GM19328 (cell line): ENCODE measurements at regions not wholly inside any gene's neighbourhood (a gene's known extent, or its start where the extent isn't known, plus 50 kb on each side); places are given as distances from the start of the nearest gene placed in this dataset.

Experiments used
- ATAC-seq: cut with Tn5 transposase; IDR thresholded peaks from one replicate; pipeline ENCODE4 v1.9.1; 2021; ENCODE audit warnings: mild to moderate bottlenecking, moderate library complexity; ENCODE audit not compliant: unreplicated experiment

GRCh38 chr5:3883040-3883439, 287.4 kb downstream of the IRX1 start:
- no peak for ATAC-seq

DNA sequence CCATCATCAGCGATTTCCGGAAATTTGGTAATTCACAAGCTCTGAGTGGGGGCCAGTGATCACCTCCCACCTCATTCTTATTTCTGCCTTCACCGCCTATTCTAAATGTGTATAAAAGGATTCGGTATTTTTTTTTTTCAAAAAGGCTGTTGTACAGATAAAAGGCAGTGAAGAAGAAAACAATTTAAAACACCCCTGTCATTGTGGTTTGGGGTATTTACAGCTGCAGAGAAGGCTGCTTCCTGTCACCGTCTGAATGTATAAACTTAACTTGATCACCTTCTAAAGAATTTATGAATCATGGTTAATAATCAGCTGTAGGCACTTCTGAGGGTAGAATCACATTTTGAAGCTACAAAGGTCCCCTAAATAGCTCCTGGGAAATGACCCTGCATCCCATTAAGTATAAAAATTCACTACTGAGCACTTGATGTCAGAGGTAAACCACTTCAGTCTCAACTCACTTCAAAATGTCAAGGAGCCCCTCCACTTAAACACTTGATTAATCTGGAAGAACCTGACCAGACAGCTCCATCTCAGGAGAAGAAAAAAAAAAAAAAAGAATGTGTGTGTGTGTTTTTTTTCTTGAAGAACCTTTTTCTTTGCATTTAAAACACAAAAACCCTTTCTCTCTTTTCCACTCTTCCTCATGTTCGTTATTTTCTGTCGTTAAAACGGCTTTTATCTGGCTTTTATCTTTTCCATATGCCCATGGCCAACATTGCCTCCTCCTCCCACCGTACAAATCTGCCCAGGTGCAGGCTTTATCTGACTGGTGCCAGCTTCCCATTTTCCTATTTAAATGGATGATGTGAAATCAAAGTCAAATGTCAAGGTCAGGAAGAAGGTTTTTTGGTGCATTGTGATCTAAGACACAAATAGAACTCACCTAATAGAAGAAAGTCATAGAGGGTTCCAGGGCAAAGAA, 291.2 kb downstream of the IRX1 start:
- no peak for ATAC-seq

- no peak for ATAC-seq
Measured at GRCh38 chr5:3888310-3888709, 292.7 kb downstream of the IRX1 start.

GRCh38 chr5:3889412-3890142, 293.9 kb downstream of the IRX1 start:
- no peak for ATAC-seq

DNA sequence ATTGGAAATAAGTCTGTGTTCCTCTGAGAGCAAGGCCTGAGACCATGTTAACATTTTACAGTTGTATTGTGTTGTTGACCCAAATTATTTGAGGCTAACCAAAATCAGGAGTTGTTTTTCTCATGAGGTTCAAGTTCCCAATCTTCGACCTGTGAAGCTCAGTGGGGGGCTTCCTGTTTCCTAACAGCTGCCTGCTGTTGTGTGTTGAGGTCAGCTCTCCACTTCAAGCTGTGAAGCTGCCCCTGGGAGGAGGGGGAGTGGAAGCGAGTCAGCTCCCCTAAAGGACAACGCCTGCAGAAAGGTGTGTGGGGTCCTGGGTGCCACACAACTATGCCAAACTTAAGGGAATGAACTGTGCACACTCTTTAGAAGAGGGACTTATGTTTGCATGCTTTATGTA, 295.5 kb downstream of the IRX1 start:
- no peak for ATAC-seq

DNA sequence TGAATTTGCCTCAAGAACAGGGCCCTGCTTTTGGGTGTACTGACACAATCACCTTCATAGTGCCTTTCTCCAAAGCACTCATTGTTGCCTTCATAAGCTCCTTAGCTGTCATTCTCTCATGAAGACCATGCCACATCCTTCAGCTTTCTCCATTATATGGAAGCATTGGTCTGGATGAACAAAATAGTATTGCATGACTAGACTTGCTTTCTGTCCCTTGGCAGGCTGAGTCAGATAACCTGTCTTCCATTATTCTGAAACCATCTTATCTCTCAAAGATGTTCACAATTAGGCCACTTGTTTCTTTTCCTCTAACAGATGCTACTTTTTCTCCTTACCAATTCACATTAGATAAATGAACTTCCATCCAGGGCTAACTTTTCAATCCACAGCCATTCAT, 297.9 kb downstream of the IRX1 start:
- no peak for ATAC-seq

- no peak for ATAC-seq
Measured at GRCh38 chr5:3893975-3894374, 298.3 kb downstream of the IRX1 start.

DNA sequence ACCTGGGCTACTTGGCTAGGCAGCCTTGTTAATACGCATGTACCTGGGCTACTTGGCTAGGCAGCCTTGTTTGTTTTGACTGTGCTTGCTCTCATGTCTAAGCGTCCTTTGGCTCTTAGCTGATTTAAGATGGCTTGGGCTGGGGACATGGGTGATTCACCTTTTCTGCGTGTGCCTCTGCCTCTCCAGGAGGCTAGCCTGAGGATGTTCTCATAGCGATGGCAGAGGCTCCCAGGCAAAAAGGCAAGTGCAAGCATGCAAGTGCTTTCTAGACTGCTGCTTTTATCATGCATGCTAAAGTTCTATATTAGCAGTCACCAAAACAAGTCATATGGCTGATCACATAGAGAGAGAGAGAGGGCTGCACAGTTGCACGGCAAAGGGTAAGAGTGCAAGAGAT, 300.5 kb downstream of the IRX1 start:
- ATAC-seq: no peak

- ATAC-seq: no peak
Measured at GRCh38 chr5:3899093-3899492, 303.5 kb downstream of the IRX1 start.

GRCh38 chr5:3904584-3904983, 309.0 kb downstream of the IRX1 start:
- ATAC-seq: no peak

DNA sequence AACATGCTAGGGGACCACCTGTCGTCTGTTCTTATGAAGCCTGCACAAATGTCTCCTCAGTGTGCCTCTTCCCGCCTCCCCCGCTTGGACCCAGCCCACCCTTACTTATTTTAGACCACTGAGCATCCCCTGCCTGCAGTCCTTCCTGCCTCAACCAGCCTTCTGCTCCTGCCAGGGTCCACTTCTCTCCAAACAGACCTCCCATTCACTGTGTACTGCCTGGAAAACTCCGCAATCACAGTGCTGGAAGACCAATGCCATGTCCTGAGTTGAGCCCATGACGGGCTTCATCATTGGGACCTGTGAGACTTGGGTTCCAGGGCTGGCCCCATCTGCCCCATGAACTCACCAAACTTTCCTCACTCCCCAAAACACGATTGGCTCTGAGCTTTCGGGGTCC, 309.4 kb downstream of the IRX1 start:
- no peak for ATAC-seq

- no peak for ATAC-seq
Measured at GRCh38 chr5:3905521-3905920, 309.9 kb downstream of the IRX1 start.

DNA sequence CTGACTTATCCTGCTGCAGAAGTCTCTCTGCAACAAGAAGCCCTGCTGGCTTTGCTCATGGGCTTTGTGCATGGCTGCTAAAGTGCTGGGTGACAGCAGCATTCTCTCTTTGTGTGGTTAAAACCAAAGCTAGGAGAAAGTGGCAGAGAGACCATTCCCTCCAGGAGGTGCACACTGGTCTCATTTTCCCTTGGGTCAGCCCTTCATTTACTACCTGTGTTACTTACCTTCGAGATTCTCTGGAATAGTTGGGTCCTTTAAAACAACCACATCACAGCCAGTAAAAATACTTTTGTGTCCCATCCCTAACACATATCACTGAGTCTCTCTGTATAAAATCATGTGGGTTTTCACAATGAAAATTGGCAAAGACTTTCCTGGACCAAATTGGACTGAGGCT, 315.5 kb downstream of the IRX1 start:
- no peak for ATAC-seq

- no peak for ATAC-seq
Measured at GRCh38 chr5:3911773-3912172, 316.1 kb downstream of the IRX1 start.

DNA sequence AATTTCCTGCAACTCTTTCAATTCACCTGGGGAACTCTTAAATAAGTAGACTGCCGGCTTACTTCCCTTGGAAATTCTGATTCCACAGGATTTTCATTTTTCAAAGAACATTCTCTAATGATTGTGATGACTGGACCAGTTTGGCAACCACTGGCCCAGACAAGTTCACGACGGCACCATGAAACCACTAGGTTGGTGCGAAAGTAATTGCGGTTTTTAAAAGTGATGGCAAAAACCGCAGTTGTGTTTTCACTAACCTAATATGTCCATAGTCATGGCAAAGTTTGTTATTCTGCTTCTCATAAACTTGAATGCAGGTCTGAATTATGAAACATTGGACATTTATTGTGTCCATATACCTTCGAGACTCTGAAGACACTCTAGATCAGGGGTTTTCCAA, 317.2 kb downstream of the IRX1 start:
- no peak for ATAC-seq

GRCh38 chr5:3913279-3913678, 317.6 kb downstream of the IRX1 start:
- ATAC-seq: no peak

DNA sequence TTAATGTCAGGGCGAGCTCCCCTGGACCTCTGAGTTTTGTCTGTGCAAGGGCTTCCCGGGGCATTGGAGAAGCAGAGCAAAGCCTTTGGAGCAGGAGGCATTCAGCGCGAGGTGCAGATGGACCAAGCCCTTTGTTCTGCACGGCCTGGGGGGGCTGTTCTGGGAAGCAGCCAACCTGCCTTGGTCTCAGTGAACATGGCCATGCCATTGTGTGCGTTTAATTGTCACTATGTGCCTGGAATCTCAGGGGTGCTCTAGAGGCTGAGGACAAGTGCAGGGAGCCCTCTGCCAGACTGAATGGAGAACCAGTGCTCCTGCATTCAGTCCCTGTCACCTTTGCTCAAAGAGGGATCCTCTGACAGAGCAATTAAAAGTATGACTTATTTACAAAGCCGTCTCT, 329.4 kb downstream of the IRX1 start:
- no peak for ATAC-seq

DNA sequence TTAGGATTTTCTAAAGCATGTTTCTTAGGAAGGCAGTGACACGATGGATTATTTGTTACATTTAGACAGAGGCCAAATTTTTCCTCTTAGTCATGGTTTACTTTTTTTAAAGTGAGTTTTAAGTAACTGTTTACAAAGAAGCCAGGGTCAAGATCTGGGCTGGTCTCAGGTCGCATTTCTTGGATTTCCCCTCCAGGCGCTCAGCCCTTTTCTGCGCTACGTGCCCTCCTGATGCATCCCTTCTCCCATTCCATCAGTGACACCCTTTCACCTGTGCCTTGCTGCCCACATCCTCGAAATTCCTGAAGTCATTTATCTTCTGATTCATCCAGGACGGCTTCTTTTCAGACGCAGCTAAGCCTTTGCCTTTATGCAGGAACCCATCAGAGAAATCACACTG, 330.3 kb downstream of the IRX1 start:
- no peak for ATAC-seq

DNA sequence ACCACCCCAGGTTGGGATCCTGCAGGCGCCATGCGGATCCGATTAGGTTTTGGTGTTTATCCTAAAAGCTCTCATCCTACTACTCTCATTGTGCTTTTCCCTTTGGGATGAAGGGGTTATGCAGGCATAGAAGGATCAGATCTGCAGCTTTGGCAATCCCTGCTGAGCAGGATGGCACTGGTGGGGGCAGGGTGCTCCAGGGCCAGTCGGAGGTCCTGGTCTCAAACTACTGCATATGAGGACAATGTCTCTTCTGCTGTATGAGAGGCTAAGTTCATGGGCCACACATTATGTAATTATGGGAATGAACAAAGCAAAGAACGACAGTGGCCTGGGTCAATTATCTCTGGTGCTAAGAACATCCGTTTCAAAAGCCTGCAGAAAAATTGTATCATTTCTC, 334.2 kb downstream of the IRX1 start:
- ATAC-seq: no peak

- ATAC-seq: no peak
Measured at GRCh38 chr5:3931976-3932375, 336.3 kb downstream of the IRX1 start.

DNA sequence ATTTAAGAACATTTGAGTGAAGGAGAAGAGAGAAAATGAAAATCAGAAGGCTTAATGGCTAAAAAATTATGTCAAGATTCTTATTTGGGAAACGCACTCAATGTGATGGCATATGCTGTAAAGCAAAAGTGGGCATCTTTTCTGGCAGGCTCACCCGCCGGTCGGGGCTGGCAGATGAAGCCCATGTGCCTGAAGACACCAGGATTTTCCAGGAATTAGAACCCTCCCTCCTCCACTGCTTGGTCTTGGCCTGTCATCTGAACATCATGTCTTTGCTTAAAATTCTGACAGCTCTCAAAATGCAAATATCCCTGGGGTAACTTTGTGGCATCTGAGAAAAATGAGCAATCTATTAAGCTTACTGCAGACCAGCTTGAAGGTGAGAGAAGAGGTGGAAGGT, 337.9 kb downstream of the IRX1 start:
- ATAC-seq: no peak

DNA sequence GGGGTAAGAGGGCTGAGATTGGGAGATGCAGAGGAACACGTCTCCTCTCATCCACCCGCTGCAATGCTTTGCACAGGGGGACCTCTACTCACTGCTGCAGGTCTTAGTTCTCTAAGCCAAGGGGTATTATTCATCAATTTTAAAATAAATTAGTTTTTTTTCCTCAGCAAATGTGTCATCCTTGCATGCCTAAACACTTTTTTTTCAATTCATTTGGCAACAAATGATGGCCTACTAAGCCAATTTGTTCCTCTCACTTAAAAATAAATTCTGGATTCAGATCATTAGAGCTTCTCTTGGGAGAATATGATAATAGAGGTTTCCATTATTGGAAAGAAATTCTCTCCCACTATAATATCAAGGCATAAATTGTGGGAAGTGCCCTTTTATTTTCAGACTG, 338.3 kb downstream of the IRX1 start:
- no peak for ATAC-seq
